GM18873 (cell line): ENCODE measurements at regions not wholly inside any gene's neighbourhood (a gene's known extent, or its start where the extent isn't known, plus 50 kb on each side); places are given as distances from the start of the nearest gene placed in this dataset.
"Not testable (repeated sequence)": the region's sequence is repeated elsewhere in the genome, so short reads cannot be mapped to it uniquely, and the experiment has no call there.

Experiments
- ATAC-seq: cut with Tn5 transposase; IDR thresholded peaks from one replicate; pipeline ENCODE4 v1.9.1; 2021; ENCODE audit warnings: mild to moderate bottlenecking, moderate library complexity, moderate number of reproducible peaks; ENCODE audit not compliant: unreplicated experiment, low FRiP score

GRCh38 chr18:64398320-64398719, 249.4 kb upstream of the LINC00305 start:
- no peak for ATAC-seq

DNA sequence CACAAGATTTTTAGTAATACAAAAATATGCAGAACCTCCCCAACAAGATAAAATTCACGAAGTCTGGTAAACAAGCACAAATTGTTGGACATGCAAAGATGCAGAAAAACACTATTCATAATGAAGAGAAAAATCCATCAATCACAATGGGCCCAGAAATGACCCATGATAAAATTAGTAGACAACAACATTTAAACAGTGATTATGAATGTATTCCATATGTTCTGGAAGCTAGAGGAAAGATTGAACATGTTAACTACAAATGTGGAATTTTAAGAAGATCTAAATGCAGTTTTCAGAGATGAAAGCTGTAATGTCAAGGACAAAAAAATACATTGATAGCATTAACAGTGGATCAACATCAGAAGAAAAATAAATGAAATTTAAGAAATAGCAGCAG, 243.3 kb upstream of the LINC00305 start:
- ATAC-seq, result no peak

DNA sequence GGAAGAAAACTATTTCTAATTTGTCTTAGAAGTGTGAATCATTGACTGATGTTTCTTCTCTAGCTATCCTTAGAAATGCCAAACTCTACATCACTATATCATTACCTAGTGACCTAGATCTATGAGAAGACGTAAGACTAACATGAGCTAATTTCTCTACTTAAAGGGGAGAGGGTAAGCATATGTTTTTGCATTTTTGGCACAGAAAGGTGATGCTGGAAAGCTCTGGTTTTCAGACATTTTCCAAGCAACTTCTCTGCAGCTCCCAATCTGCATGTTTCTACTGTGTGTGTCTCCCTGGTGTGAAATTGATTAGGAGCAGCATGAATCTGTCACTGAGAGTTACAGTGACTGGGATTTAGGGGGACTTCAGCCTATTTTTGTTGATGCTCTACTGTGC, 235.2 kb upstream of the LINC00305 start:
- no peak for ATAC-seq

DNA sequence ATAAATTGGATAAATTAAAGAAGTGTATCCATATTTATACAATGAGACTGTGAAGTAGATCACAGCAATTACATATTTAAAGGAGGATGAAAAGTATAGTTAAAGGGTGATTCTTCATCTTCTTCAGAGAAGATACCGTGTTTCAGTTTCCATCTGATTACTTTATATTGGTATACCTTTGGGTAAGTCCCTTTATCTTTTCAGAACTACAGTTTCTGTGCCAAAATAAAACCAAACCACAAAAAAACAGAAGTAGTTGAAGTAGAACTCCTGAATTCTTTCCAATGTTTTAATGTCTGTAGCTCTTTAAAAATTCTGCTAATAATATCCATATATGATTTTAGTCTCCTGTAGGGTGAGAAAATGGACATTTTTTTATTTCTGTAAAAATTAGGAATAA, 231.2 kb upstream of the LINC00305 start:
- ATAC-seq, result peak; percentile 91

DNA sequence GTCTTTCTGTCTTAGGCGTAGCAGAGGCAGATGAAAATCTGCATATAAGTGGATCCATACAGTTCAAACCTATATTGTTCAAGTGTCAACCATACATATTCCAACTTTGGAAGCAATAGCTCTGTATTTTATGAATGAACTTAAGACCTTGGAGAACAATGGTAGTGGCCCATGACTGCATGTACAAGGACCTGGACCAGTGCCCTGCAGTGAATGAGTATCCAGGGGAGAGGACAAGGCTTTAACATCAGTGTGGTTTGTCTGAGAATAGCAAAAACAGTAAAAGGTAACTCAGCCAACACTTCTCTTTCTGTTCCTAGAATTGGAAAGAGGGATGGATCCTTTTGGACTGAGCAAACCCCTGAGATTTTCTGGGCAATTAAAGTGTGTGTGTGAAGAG, 230.8 kb upstream of the LINC00305 start:
- peak; percentile 13 for ATAC-seq

DNA sequence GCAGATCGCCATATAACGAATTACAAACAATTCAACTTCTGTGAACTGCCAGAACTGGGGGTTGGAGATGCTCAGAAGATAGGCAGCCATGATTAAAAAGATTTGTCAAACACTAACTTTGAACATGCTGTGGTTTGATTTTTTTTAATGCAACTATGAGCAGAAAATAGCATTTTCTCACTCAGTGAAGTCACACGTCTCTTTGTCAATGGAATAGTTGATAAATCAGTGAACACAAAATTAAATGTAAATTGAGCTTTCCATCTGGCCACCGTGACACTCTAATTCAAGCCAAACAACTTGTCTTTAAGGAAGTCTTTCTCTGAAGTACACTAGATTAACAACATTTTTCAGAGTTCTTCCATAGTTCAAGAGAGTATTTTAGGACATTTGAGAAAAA, 228.6 kb upstream of the LINC00305 start:
- ATAC-seq, result no peak

GRCh38 chr18:64372850-64373249, 224.0 kb upstream of the LINC00305 start:
- no peak for ATAC-seq

GRCh38 chr18:64369830-64370440, 221.0 kb upstream of the LINC00305 start:
- ATAC-seq, result not testable (repeated sequence)

- ATAC-seq, result no peak
Measured at GRCh38 chr18:64365106-64365505, 216.2 kb upstream of the LINC00305 start.

DNA sequence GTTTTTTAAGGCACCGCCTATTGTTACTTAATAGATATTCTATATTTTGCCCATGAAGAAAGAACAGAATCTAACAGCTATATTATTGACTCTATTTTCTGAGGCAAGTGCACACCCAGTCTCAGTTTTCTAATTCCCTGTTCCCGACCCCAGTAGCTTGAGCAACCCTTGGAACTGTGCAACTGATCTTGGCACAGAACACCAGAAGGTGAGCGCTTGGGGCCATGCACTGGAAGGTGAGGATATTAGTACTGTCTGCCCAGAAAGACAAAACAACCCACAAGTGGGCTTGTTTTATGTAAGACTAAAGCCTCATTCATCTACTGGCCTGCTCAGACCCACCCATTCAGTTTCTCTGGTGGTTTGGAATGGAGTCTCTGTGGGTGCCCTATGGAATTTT, 188.8 kb upstream of the LINC00305 start:
- no peak for ATAC-seq

GRCh38 chr18:64337018-64337417, 188.1 kb upstream of the LINC00305 start:
- ATAC-seq, result no peak

DNA sequence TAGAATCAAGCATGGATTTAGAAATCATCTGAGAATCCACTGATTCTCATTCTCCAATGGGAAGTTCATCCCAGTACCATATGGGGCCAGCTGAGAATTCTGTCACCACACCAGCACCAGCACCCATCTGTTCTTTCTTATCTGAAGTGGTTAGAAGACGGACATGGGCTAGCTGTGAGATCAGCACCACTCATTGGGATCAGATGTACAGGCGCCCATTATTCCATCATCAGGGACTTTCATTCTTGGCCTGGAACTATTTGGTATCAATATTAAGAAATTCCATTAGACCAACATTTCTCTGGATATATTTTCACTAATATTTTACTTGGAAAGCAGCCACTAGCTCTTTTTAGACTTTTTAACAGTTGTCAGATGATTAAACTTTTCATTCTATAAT, 185.9 kb upstream of the LINC00305 start:
- no peak for ATAC-seq

DNA sequence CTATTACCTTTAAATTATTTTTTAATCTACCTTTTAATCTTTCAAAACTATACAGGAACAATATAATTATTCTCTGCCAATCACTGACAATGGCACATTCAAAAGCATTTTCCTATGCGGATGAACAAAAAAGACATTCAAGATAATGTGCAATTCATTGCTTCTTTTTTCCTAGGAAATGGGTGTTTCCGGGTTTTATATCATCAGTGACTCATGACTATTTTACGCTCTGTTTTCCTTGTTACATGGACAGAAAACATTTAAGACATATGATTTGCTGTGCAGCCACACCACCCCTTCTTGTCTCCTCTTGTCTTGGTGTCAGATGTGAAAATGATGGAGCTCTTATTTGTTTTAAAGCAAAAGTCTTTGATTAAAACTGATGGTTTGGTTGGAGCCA, 184.7 kb upstream of the LINC00305 start:
- ATAC-seq, result no peak

DNA sequence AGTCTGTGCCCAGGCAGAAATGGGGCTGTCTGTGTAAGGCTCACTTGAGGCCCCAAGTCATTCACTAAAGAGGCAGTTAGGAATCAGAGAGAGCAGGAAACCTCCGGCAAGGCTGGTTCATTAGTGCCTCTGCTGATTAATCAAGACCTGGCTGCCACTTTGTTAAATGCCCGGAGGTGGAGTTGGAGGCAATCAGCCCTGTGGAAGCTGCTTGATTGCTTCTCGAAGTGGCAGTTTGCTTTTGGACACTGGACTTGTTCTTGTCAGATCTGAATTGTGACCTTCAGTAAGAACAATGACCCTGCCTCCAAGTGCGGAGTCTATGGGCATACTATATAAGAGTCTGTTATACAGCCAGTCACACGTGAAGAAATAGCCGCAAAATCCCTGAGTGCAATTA, 183.9 kb upstream of the LINC00305 start:
- no peak for ATAC-seq

GRCh38 chr18:64331419-64331818, 182.5 kb upstream of the LINC00305 start:
- no peak for ATAC-seq

DNA sequence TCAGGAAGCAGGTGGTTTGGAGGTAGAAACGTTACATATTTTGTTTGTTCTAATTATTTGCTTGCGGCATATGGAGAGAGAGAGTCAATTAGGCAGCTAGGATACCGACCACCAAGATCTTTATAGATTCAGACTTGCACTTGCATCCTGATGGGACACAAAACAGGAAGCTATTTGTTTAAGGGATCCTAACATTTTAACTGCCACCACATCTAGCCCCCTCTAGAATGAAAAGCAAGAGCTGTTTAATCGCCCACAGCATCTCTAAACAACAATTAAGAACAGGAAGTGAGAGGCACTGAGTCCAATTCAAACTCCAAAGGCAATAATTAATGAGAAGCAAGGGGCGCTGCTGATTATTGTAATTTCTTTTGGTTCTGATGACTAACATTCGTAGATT, 182.0 kb upstream of the LINC00305 start:
- no peak for ATAC-seq

DNA sequence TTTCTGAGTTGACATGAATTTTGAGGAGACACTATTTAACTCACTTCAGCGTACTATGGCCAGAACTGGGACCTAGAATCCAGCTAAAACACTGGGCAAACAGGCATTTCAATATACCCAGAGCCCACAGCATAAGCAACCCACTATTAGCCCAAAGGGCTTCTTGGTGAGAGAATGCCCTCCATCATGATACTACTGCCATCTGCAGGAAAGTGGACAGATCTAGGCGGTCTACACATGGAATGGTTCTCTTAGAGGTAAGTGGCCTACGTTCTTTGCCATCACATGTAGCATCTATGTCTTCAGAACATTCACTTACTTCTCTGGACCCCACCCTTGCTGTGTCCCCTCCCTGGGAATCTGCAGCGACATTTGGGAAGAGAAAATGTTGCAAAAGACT, 181.3 kb upstream of the LINC00305 start:
- ATAC-seq, result no peak

GRCh38 chr18:64322189-64322588, 173.3 kb upstream of the LINC00305 start:
- no peak for ATAC-seq

- no peak for ATAC-seq
Measured at GRCh38 chr18:64318547-64318946, 169.7 kb upstream of the LINC00305 start.

DNA sequence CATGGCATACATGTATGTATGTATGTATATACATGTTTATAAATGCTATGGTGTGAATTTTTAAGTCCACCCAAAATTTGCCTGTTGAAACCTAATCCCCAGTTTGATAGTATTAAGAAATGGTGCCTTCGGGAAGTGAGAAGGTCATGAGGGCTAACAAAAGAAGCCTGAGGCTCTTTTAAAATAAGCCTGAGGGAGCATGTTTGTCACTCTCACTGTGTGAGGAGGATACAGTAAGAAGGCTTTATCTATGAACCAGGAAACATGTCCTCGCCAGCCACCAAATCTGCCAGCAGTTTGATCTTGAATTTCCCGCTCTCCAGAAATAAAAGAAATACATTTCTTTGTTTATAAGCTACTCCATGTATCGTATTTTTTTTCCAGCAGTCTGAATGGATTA, 163.0 kb upstream of the LINC00305 start:
- ATAC-seq, result no peak

GRCh38 chr18:64295839-64296238, 147.0 kb upstream of the LINC00305 start:
- no peak for ATAC-seq

DNA sequence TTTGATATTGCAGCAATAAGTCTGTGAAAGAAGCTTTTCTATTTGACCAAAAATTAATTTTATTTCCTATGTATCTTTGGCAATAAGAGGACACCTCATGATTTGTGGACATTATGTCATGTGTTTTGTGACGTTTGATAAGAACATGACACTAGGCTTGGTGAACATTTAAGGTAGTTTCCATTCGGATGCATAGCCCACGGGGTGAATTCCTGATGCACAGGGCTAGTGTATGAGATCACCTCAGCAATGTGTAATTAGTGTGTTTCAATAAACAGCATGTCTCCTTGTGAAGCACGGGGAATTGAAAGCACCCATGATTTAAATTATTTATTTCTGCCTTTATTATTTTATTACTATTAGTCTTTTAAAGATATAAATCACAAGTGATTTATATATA, 146.1 kb upstream of the LINC00305 start:
- ATAC-seq, result no peak

DNA sequence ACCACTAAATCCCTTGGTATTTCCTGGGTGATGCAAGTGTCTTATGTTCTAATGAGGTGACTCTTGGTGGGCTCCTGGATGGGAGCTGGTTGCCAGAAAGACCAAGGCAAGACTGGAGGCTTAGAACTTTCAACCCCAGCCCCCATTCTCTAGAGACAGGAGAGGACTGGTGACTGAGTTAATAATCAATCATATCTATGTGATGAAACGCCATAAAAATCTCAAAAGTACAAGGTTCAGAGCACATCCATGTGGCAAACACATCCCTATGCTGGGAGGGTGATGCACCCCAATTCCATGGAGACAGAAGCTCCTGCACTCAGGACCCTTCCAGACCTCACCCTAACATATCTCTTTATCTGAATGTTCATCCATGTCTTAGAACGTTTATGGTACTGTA, 139.5 kb upstream of the LINC00305 start:
- no peak for ATAC-seq
